ENCODE measurements at regions not wholly inside any gene's neighbourhood (a gene's known extent, or its start where the extent isn't known, plus 50 kb on each side); places are given as distances from the start of the nearest gene placed in this dataset.
"Not testable (repeated sequence)": the region's sequence is repeated elsewhere in the genome, so short reads cannot be mapped to it uniquely, and the experiment has no call there.

DNA sequence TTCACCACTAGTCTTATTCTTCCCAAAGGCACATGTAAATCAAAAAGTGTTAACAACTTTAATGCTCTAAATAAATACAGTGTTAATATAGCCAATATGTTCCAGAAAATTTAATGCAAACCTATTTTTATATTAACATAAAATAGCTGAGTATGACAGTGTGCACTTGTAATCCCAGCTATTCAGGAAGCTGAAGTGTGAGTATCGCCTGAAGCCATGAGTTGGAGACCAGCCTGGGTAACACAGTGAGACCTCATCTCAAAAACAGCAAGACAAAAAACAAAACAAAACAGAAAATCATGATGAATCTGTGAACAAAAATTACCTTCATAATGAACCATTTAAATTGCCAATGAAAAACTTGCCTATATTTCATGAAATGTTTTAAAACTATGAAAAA is 798.9 kb downstream of the SLC6A15 start:
- Histone ChIP-seq H3K4me1 (ENCODE audit: control insufficient read depth, insufficient read depth, low read length) (no peaks in the 10 kb centered on the region), H3K27me3 (ENCODE audit: control insufficient read depth in 1 of 2, insufficient read depth in 2 of 2, low read length in 2 of 2) (no peaks in the 10 kb centered on the region), H3K36me3 (ENCODE audit: control insufficient read depth in 2 of 2, insufficient read depth in 2 of 2, low read length in 2 of 2) (no peaks in the 10 kb centered on the region), H3K9ac (ENCODE audit: low read length in 2 of 2) (no peak overlapping the region), H3K27ac (ENCODE audit: low read length) (no peak overlapping the region), H3K9me3 (ENCODE audit: control insufficient read depth in 2 of 2, low read length in 2 of 2) (no peaks in the 10 kb centered on the region), H3K4me3 (ENCODE audit: low read length in 2 of 2) (no peak overlapping the region)

DNA sequence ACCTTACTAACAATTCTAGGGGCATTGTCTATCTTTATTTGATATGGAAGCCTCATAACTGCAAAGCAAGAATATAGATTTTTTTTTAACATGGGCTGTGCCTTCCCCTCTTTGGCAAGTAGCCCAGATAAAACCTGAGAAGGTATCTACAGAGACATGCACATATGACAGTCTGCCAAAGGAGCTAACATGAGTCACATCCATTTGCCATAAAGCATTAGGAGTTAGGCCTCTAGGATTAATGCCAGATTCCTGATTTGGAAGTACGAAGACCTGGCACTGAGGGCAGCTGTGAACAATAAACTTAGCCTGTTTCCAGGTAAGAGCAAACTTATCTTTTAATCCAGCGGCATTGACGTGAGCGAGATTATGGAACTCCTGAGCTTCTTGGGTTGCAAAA is 808.7 kb downstream of the SLC6A15 start:
- H3K9me3 ChIP-seq (ENCODE audit: control insufficient read depth in 2 of 2, low read length in 2 of 2), result peaks cover 3 to 11% of the 10 kb centered on the region in 2 donors
- H3K9ac ChIP-seq (ENCODE audit: low read length in 2 of 2); H3K27ac ChIP-seq (ENCODE audit: low read length); H3K4me1 ChIP-seq (ENCODE audit: control insufficient read depth, insufficient read depth, low read length); H3K4me3 ChIP-seq (ENCODE audit: low read length in 2 of 2); H3K27me3 ChIP-seq (ENCODE audit: control insufficient read depth in 1 of 2, insufficient read depth in 2 of 2, low read length in 2 of 2); H3K36me3 ChIP-seq (ENCODE audit: control insufficient read depth in 2 of 2, insufficient read depth in 2 of 2, low read length in 2 of 2): not testable (repeated sequence)

DNA sequence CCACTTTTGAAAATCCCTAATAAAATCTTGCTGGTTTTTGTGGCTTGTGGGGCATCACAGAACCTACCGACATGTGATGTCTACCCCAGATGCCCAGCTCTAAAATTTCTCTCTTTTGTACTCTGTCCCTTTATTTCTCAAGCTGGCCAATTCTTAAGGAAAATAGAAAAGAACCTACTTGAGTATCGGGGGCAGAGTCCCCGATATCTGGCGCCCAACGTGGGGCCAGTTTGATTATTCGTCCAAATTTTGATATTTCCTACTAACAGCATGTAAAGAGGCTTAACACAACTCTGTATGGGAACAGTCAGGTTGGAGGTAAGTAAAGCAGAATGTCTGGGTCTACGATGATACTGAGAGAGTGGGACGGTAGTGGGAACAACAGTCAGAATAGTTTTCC is 810.6 kb downstream of the SLC6A15 start:
- not testable (repeated sequence) for H3K4me3 ChIP-seq (ENCODE audit: low read length in 2 of 2); H3K27ac ChIP-seq (ENCODE audit: low read length); H3K27me3 ChIP-seq (ENCODE audit: control insufficient read depth in 1 of 2, insufficient read depth in 2 of 2, low read length in 2 of 2); H3K9ac ChIP-seq (ENCODE audit: low read length in 2 of 2); H3K4me1 ChIP-seq (ENCODE audit: control insufficient read depth, insufficient read depth, low read length); H3K9me3 ChIP-seq (ENCODE audit: control insufficient read depth in 2 of 2, low read length in 2 of 2); H3K36me3 ChIP-seq (ENCODE audit: control insufficient read depth in 2 of 2, insufficient read depth in 2 of 2, low read length in 2 of 2)

DNA sequence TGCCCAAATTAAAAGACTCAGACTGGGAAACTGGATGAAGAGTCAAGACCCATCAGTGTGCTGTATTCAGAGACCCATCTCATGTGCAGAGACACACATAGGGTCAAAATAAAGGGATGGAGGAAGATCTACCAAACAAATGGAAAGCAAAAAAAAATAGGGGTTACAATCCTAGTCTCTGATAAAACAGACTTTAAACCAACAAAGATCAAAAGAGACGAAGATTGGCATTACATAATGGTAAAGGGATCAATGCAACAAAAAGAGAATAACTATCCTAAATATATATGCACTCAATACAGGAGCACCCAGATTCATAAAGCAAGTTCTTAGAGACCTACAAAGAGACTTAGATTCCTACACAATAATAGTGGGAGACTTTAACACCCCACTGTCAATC is 813.0 kb downstream of the SLC6A15 start:
- H3K4me1 ChIP-seq (ENCODE audit: control insufficient read depth, insufficient read depth, low read length); H3K4me3 ChIP-seq (ENCODE audit: low read length in 2 of 2); H3K27me3 ChIP-seq (ENCODE audit: control insufficient read depth in 1 of 2, insufficient read depth in 2 of 2, low read length in 2 of 2); H3K27ac ChIP-seq (ENCODE audit: low read length); H3K36me3 ChIP-seq (ENCODE audit: control insufficient read depth in 2 of 2, insufficient read depth in 2 of 2, low read length in 2 of 2); H3K9me3 ChIP-seq (ENCODE audit: control insufficient read depth in 2 of 2, low read length in 2 of 2); H3K9ac ChIP-seq (ENCODE audit: low read length in 2 of 2): not testable (repeated sequence)

DNA sequence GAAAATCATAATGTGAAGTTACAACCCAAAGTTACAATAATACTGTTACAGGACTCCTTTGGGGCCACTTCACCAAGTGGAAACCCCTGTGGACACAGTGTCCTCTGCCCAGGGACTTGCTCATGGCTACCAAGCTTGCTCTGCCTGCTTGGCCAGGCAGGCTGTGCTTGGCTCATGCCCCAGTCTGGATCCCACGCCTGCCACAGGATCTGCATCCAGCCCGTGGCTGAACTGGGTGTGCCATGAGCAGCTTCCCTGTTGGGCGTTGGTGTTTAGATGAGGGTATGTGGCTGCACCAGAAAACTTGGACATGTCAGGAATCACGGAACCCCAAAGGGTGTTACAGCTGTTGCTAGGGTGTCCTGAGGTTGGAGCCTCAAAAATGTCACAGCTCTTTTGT is 820.9 kb downstream of the SLC6A15 start:
- Histone ChIP-seq H3K27ac (ENCODE audit: low read length) (no peak overlapping the region), H3K9me3 (ENCODE audit: control insufficient read depth in 2 of 2, low read length in 2 of 2) (peaks cover 0 to 5% of the 10 kb centered on the region in 2 donors), H3K9ac (ENCODE audit: low read length in 2 of 2) (no peak overlapping the region), H3K4me3 (ENCODE audit: low read length in 2 of 2) (no peak overlapping the region), H3K36me3 (ENCODE audit: control insufficient read depth in 2 of 2, insufficient read depth in 2 of 2, low read length in 2 of 2) (no peaks in the 10 kb centered on the region), H3K27me3 (ENCODE audit: control insufficient read depth in 1 of 2, insufficient read depth in 2 of 2, low read length in 2 of 2) (no peaks in the 10 kb centered on the region), H3K4me1 (ENCODE audit: control insufficient read depth, insufficient read depth, low read length) (no peaks in the 10 kb centered on the region)

DNA sequence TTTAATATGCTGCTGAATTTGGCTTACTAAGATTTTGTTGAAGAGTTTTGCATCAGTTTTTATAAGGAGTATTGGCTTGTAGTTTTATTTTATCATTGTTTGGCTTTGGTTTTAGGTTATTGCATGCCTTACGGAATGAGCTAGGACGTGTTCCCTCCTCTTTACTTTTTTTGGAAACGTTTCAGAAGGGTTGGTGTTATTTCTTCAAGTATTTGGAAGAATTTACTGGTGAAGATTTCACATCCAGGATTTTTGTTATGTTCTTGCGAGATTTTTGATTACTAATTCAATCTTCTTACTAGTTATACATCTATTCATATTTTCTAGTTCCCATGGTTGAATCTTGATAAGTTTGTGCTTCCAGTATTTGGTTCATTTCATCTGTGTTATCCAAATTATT is 823.2 kb downstream of the SLC6A15 start:
- no peaks in the 10 kb centered on the region for H3K36me3 ChIP-seq (ENCODE audit: control insufficient read depth in 2 of 2, insufficient read depth in 2 of 2, low read length in 2 of 2)
- no peaks in the 10 kb centered on the region for H3K27me3 ChIP-seq (ENCODE audit: control insufficient read depth in 1 of 2, insufficient read depth in 2 of 2, low read length in 2 of 2)
- H3K4me3 ChIP-seq (ENCODE audit: low read length in 2 of 2), result no peak overlapping the region
- H3K27ac ChIP-seq (ENCODE audit: low read length), result no peak overlapping the region
- peaks cover 0 to 5% of the 10 kb centered on the region in 2 donors for H3K9me3 ChIP-seq (ENCODE audit: control insufficient read depth in 2 of 2, low read length in 2 of 2)
- H3K4me1 ChIP-seq (ENCODE audit: control insufficient read depth, insufficient read depth, low read length), result no peaks in the 10 kb centered on the region
- no peak overlapping the region for H3K9ac ChIP-seq (ENCODE audit: low read length in 2 of 2)

DNA sequence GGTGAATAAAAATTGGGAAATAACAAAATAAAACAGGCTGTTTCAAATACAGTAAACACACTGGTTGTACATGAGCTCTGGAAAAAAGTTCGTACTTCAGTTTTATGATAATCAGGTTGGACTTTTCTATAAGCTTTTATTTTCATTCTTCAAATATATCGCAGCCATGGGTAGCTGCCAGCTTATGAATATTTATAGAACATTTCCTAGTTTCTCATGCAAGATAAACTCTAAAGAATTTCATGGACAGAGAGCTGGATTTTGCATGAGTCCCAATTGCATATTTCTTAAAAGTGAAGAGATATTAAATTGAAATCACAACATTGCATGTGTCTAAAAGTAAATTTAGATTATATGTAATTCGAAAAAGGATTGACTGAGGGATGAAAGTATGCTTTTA is 827.6 kb downstream of the SLC6A15 start:
- no peak overlapping the region for H3K27ac ChIP-seq (ENCODE audit: low read length)
- H3K27me3 ChIP-seq (ENCODE audit: control insufficient read depth in 1 of 2, insufficient read depth in 2 of 2, low read length in 2 of 2), result no peaks in the 10 kb centered on the region
- no peaks in the 10 kb centered on the region for H3K9me3 ChIP-seq (ENCODE audit: control insufficient read depth in 2 of 2, low read length in 2 of 2)
- H3K36me3 ChIP-seq (ENCODE audit: control insufficient read depth in 2 of 2, insufficient read depth in 2 of 2, low read length in 2 of 2), result no peaks in the 10 kb centered on the region
- H3K4me1 ChIP-seq (ENCODE audit: control insufficient read depth, insufficient read depth, low read length), result no peaks in the 10 kb centered on the region
- no peak overlapping the region for H3K4me3 ChIP-seq (ENCODE audit: low read length in 2 of 2)
- H3K9ac ChIP-seq (ENCODE audit: low read length in 2 of 2), result no peak overlapping the region

DNA sequence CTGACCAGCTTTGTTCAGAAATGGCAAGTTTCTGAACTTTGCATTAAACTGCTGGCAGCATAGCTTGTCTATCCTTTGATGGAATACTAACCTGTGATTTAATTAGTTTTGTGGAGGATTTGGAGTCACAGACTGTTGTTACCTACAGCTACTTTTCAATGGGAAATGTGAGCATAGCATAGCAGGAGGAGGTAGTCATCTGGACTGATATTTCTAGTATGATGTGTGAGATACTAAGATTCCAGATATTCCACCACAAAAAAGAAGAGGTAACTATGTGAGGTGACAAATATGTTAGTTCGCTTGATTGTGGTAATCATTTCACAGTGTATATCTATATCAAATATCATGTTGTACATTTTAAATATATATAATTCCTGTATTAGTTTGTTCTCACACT is 833.0 kb downstream of the SLC6A15 start:
- Histone ChIP-seq H3K4me1 (ENCODE audit: control insufficient read depth, insufficient read depth, low read length) (no peaks in the 10 kb centered on the region), H3K27me3 (ENCODE audit: control insufficient read depth in 1 of 2, insufficient read depth in 2 of 2, low read length in 2 of 2) (no peaks in the 10 kb centered on the region), H3K36me3 (ENCODE audit: control insufficient read depth in 2 of 2, insufficient read depth in 2 of 2, low read length in 2 of 2) (no peaks in the 10 kb centered on the region), H3K9ac (ENCODE audit: low read length in 2 of 2) (no peak overlapping the region), H3K9me3 (ENCODE audit: control insufficient read depth in 2 of 2, low read length in 2 of 2) (no peaks in the 10 kb centered on the region), H3K27ac (ENCODE audit: low read length) (no peak overlapping the region), H3K4me3 (ENCODE audit: low read length in 2 of 2) (no peak overlapping the region)

DNA sequence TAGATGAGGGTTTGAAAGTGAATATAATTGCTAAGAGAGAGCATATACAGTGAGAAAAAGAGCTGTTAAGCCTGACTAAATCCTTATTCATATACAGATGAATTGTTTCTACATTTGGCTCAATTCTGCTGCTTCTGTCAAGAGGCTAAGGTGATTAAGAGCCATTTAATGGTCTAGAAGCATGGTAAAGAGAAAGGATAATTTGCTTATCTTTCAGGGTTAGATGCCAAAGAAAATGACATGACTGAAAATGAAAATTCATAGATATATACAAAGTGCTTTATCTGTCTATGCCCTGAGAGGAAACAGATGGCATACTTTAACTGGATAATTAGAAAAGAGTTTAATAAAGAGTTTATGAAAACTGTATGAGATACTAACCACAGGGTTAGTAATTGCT is 834.9 kb downstream of the SLC6A15 start:
- H3K27me3 ChIP-seq (ENCODE audit: control insufficient read depth in 1 of 2, insufficient read depth in 2 of 2, low read length in 2 of 2), result no peaks in the 10 kb centered on the region
- no peaks in the 10 kb centered on the region for H3K36me3 ChIP-seq (ENCODE audit: control insufficient read depth in 2 of 2, insufficient read depth in 2 of 2, low read length in 2 of 2)
- H3K4me1 ChIP-seq (ENCODE audit: control insufficient read depth, insufficient read depth, low read length), result no peaks in the 10 kb centered on the region
- no peaks in the 10 kb centered on the region for H3K9me3 ChIP-seq (ENCODE audit: control insufficient read depth in 2 of 2, low read length in 2 of 2)
- H3K4me3 ChIP-seq (ENCODE audit: low read length in 2 of 2), result no peak overlapping the region
- H3K27ac ChIP-seq (ENCODE audit: low read length), result no peak overlapping the region
- H3K9ac ChIP-seq (ENCODE audit: low read length in 2 of 2), result no peak overlapping the region

DNA sequence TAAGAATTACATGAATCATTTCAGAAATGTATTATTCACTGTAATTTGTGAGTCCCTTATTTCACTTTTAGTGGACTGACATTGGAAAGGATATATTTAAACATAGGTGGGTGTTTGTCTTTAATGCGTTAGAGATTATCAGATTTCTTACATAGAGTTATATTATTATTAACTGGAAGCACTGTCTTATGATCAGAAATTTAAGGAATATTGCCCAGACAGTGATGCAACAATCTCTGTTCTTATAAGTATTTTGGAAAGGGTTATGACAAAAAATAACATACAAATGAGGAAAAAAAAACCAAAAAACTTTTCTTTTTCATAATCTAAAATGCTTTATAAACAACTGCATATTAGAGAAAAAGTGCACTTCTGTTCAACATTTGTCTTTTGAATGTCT is 836.6 kb downstream of the SLC6A15 start:
- Histone ChIP-seq H3K4me3 (ENCODE audit: low read length in 2 of 2) (no peak overlapping the region), H3K9me3 (ENCODE audit: control insufficient read depth in 2 of 2, low read length in 2 of 2) (no peaks in the 10 kb centered on the region)

DNA sequence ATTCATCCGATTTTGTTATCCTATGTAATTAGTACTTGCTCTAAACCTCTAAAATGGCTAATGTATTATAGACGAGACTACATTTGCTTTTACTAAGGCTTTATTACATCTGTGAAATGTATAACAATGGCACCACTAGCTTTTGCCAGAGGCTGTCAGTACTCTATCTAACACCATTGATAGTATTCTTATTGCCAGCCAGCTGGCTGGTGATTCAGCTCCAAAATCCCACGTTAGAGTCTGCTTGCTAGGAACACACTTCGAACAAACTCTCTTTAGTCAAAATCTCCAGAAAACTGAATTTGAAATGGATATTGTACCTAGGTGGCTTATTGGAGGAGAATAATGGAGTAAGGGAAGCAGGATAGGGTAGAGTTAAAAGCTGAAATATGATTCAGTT is 839.2 kb downstream of the SLC6A15 start:
- Histone ChIP-seq H3K27ac (ENCODE audit: low read length) (no peak overlapping the region), H3K4me1 (ENCODE audit: control insufficient read depth, insufficient read depth, low read length) (no peaks in the 10 kb centered on the region), H3K36me3 (ENCODE audit: control insufficient read depth in 2 of 2, insufficient read depth in 2 of 2, low read length in 2 of 2) (no peaks in the 10 kb centered on the region), H3K27me3 (ENCODE audit: control insufficient read depth in 1 of 2, insufficient read depth in 2 of 2, low read length in 2 of 2) (no peaks in the 10 kb centered on the region), H3K4me3 (ENCODE audit: low read length in 2 of 2) (no peak overlapping the region), H3K9me3 (ENCODE audit: control insufficient read depth in 2 of 2, low read length in 2 of 2) (no peaks in the 10 kb centered on the region), H3K9ac (ENCODE audit: low read length in 2 of 2) (no peak overlapping the region)

More for the DNA sequence above, 836.6 kb downstream of the SLC6A15 start:
- Histone ChIP-seq H3K36me3 (ENCODE audit: control insufficient read depth in 2 of 2, insufficient read depth in 2 of 2, low read length in 2 of 2) (no peaks in the 10 kb centered on the region), H3K4me1 (ENCODE audit: control insufficient read depth, insufficient read depth, low read length) (no peaks in the 10 kb centered on the region), H3K27me3 (ENCODE audit: control insufficient read depth in 1 of 2, insufficient read depth in 2 of 2, low read length in 2 of 2) (no peaks in the 10 kb centered on the region), H3K27ac (ENCODE audit: low read length) (no peak overlapping the region), H3K9ac (ENCODE audit: low read length in 2 of 2) (no peak overlapping the region)

DNA sequence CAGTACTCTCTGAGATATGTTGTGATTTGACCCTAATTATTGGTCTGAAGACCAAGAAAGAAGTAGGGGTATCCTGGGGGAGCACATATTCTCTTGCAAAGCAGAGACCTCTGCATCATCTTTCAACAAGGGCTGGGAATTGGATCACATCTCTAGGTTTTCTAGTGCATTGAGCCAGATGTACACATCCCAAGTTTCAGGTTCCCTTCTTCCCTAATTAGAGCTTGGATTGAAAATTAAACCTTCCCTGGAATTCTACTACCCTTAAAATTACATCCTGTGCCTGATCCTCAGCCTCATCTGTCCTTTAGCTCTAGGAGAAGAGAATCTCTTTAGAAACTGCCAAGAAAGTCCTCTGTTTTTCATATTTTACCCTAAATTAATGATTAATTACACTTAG is 839.6 kb downstream of the SLC6A15 start:
- no peaks in the 10 kb centered on the region for H3K9me3 ChIP-seq (ENCODE audit: control insufficient read depth in 2 of 2, low read length in 2 of 2)
- H3K4me3 ChIP-seq (ENCODE audit: low read length in 2 of 2), result no peak overlapping the region
- no peaks in the 10 kb centered on the region for H3K36me3 ChIP-seq (ENCODE audit: control insufficient read depth in 2 of 2, insufficient read depth in 2 of 2, low read length in 2 of 2)
- no peak overlapping the region for H3K9ac ChIP-seq (ENCODE audit: low read length in 2 of 2)
- H3K4me1 ChIP-seq (ENCODE audit: control insufficient read depth, insufficient read depth, low read length), result no peaks in the 10 kb centered on the region
- no peaks in the 10 kb centered on the region for H3K27me3 ChIP-seq (ENCODE audit: control insufficient read depth in 1 of 2, insufficient read depth in 2 of 2, low read length in 2 of 2)
- no peak overlapping the region for H3K27ac ChIP-seq (ENCODE audit: low read length)

Data from stomach smooth muscle (tissue), 2 donors.